WTC11 (cell line): ENCODE measurements at regions not wholly inside any gene's neighbourhood (a gene's known extent, or its start where the extent isn't known, plus 50 kb on each side); places are given as distances from the start of the nearest gene placed in this dataset.

Experiments used
- ATAC-seq: fragments of 200-7000 bp; cut with Tn5 transposase; 2 replicates; pipeline ENCODE4 v1.10.0; 2021; ENCODE audit warnings: mild to moderate bottlenecking, moderate library complexity
- CTCF ChIA-PET: fragments of 300-600 bp; sonication (Branson Sonifier 250); formaldehyde crosslinking; loops from one replicate; lab custom pipeline; 2021; ENCODE audit warnings: antibody characterized with exemption; lab: Charles Lee
- POLR2A ChIA-PET: fragments of 350-600 bp; sonication (Branson Sonifier 250); formaldehyde crosslinking; loops from one replicate; lab custom pipeline; 2021; ENCODE audit warnings: antibody characterized with exemption; lab: Charles Lee
- DNase-seq: peaks from one replicate; pipeline ENCODE4 v3.0.0; 2021; ENCODE audit warnings: low spot score
- H3K27ac Mint-ChIP-seq: 2 replicates; pipeline ENCODE4 v1.8.0; 2021; ENCODE audit warnings: mixed read lengths
- H3K27me3 Mint-ChIP-seq: 2 replicates; pipeline ENCODE4 v1.8.0; 2021; ENCODE audit warnings: low read depth, mild to moderate bottlenecking, moderate library complexity, mixed read lengths
- H3K36me3 Mint-ChIP-seq: 2 replicates; pipeline ENCODE4 v1.8.0; 2021; ENCODE audit warnings: mixed read lengths
- H3K4me1 Mint-ChIP-seq: 2 replicates; pipeline ENCODE4 v1.8.0; 2022; ENCODE audit warnings: mixed read lengths
- H3K4me3 Mint-ChIP-seq: 2 replicates; pipeline ENCODE4 v1.8.0; 2021; ENCODE audit warnings: mild to moderate bottlenecking, moderate library complexity, mixed read lengths
- H3K9me3 Mint-ChIP-seq: 2 replicates; pipeline ENCODE4 v1.8.0; 2021; ENCODE audit warnings: mixed read lengths
- AFF4 ChIP-seq: sonication (generic); formaldehyde crosslinking; IDR thresholded peaks from 2 replicates; pipeline ENCODE4 v1.8.1; 2023; ENCODE audit warnings: mild to moderate bottlenecking, missing genetic modification reagents, borderline replicate concordance
- ATF2 ChIP-seq: sonication (generic); formaldehyde crosslinking; IDR thresholded peaks from 2 replicates; pipeline ENCODE4 v1.8.1; 2022; ENCODE audit warnings: low read depth, missing genetic modification reagents, borderline replicate concordance
- ATF3 ChIP-seq: sonication (generic); formaldehyde crosslinking; conservative IDR thresholded peaks from 2 replicates; pipeline ENCODE4 v1.8.1; 2022; ENCODE audit warnings: mild to moderate bottlenecking, missing genetic modification reagents
- CBFB ChIP-seq: sonication (generic); formaldehyde crosslinking; IDR thresholded peaks from 2 replicates; pipeline ENCODE4 v1.8.1; 2022; ENCODE audit warnings: mild to moderate bottlenecking, low read depth, missing genetic modification reagents
- CTCF ChIP-seq: fragments of 200-600 bp; IDR thresholded peaks from 2 replicates; pipeline ENCODE4 v1.8.0; 2022; ENCODE audit warnings: antibody characterized with exemption
- E2F1 ChIP-seq: sonication (generic); formaldehyde crosslinking; IDR thresholded peaks from 2 replicates; pipeline ENCODE4 v1.8.0; 2022; ENCODE audit warnings: mild to moderate bottlenecking, missing genetic modification reagents
- ELF4 ChIP-seq: sonication (generic); formaldehyde crosslinking; IDR thresholded peaks from 2 replicates; pipeline ENCODE4 v1.8.1; 2022; ENCODE audit warnings: low read depth, mild to moderate bottlenecking, moderate library complexity, missing genetic modification reagents
- HMGXB4 ChIP-seq: sonication (generic); formaldehyde crosslinking; IDR thresholded peaks from 2 replicates; pipeline ENCODE4 v1.8.1; 2023; ENCODE audit warnings: mild to moderate bottlenecking, moderate library complexity, missing genetic modification reagents
- IRF1 ChIP-seq: sonication (generic); formaldehyde crosslinking; IDR thresholded peaks from 2 replicates; pipeline ENCODE4 v1.8.0; 2023; ENCODE audit warnings: missing genetic modification reagents
- IRF2 ChIP-seq: sonication (generic); formaldehyde crosslinking; IDR thresholded peaks from 2 replicates; pipeline ENCODE4 v1.8.0; 2022; ENCODE audit warnings: low read depth, missing genetic modification reagents, borderline replicate concordance
- JUN ChIP-seq: sonication (generic); formaldehyde crosslinking; IDR thresholded peaks from 2 replicates; pipeline ENCODE4 v1.8.0; 2023; ENCODE audit warnings: mild to moderate bottlenecking, missing genetic modification reagents
- KAT7 ChIP-seq: sonication (generic); formaldehyde crosslinking; IDR thresholded peaks from 2 replicates; pipeline ENCODE4 v1.8.1; 2023; ENCODE audit warnings: missing genetic modification reagents, mild to moderate bottlenecking, borderline replicate concordance
- MLX ChIP-seq: sonication (generic); formaldehyde crosslinking; IDR thresholded peaks from 2 replicates; pipeline ENCODE4 v1.8.1; 2023; ENCODE audit warnings: mild to moderate bottlenecking, missing genetic modification reagents, moderate library complexity
- MYBL2 ChIP-seq: sonication (generic); formaldehyde crosslinking; IDR thresholded peaks from 2 replicates; pipeline ENCODE4 v1.8.1; 2023; ENCODE audit warnings: mild to moderate bottlenecking, moderate library complexity, missing genetic modification reagents
- SP1 ChIP-seq: sonication (generic); formaldehyde crosslinking; conservative IDR thresholded peaks from 2 replicates; pipeline ENCODE4 v1.8.1; 2022; ENCODE audit warnings: missing genetic modification reagents
- ZMAT4 ChIP-seq: fragments of 250-450 bp; sonication (Bioruptor Pico); IDR thresholded peaks from 2 replicates; pipeline ENCODE4 v1.9.0; 2021; ENCODE audit warnings: mild to moderate bottlenecking
- ZNF281 ChIP-seq: sonication (generic); formaldehyde crosslinking; IDR thresholded peaks from 2 replicates; pipeline ENCODE4 v1.8.0; 2023; ENCODE audit warnings: mild to moderate bottlenecking, missing genetic modification reagents
- ZNF396 ChIP-seq: fragments of 250-450 bp; sonication (Bioruptor Pico); IDR thresholded peaks from 2 replicates; pipeline ENCODE4 v1.8.0; 2021; ENCODE audit warnings: mild to moderate bottlenecking, moderate library complexity, borderline replicate concordance
- ZNF416 ChIP-seq: fragments of 250-450 bp; sonication (Bioruptor Pico); IDR thresholded peaks from 2 replicates; pipeline ENCODE4 v1.9.0; 2021; ENCODE audit warnings: mild to moderate bottlenecking, inconsistent platforms
- ZNF671 ChIP-seq: fragments of 250-450 bp; sonication (Bioruptor Pico); IDR thresholded peaks from 2 replicates; pipeline ENCODE4 v1.8.0; 2021; ENCODE audit warnings: mild to moderate bottlenecking

GRCh38 chr9:87428659-87429058 lies 69.0 kb upstream of the DAPK1 start:
- Mint-ChIP-seq H3K4me1 (peaks cover 36% of the 10 kb centered on the region), H3K36me3 (peaks cover 34% of the 10 kb centered on the region), H3K27me3 (peaks cover 13% of the 10 kb centered on the region), H3K27ac (no peak overlapping the region), H3K9me3 (peaks cover 20% of the 10 kb centered on the region), H3K4me3 (no peak overlapping the region)
- ATAC-seq (0 out of 2 replicates have a peak, but pooled peaks have one; percentile 14), DNase-seq (no peak)
- POLR2A ChIA-PET, result no interaction called here
- CTCF ChIA-PET, result interaction anchor here (0.8 kb wide), 1 partner anchor 791 kb away, joined by 3 read pairs; no protein-coding TSS in a partner anchor
- no peak for TF ChIP-seq ZMAT4
- no peak for TF ChIP-seq IRF2 (CRISPR knock-in tag)
- no peak for TF ChIP-seq CTCF
- TF ChIP-seq SP1 (CRISPR knock-in tag), result no peak
- TF ChIP-seq ZNF281 (CRISPR knock-in tag), result no peak
- TF ChIP-seq MYBL2 (CRISPR knock-in tag), result no peak
- TF ChIP-seq E2F1 (CRISPR knock-in tag), result no peak
- TF ChIP-seq JUN (CRISPR knock-in tag), result no peak

- no peak for DNase-seq
- POLR2A ChIA-PET, result no interaction called here
- no peak for TF ChIP-seq AFF4
- no peak for TF ChIP-seq IRF1
- TF ChIP-seq KAT7, result no peak
- TF ChIP-seq ZNF671 (CRISPR knock-in tag), result no peak
- TF ChIP-seq MLX, result no peak
- no peak for TF ChIP-seq ATF3 (CRISPR knock-in tag)
- TF ChIP-seq CBFB (CRISPR knock-in tag), result no peak
- no peak for TF ChIP-seq ELF4 (CRISPR knock-in tag)
- TF ChIP-seq ATF2 (CRISPR knock-in tag), result no peak
- TF ChIP-seq ZNF396 (CRISPR knock-in tag), result no peak
- no peak for TF ChIP-seq ZNF416 (CRISPR knock-in tag)
- no peak for TF ChIP-seq HMGXB4
- TF ChIP-seq, all 79 proteins: peak for 0
- H3K36me3 Mint-ChIP-seq, result peaks cover 8% of the 10 kb centered on the region; the same call in 1 of the 2 replicates
- peaks cover 52% of the 10 kb centered on the region for H3K4me1 Mint-ChIP-seq
- H3K9me3 Mint-ChIP-seq, result no peaks in the 10 kb centered on the region
- no peak overlapping the region for H3K4me3 Mint-ChIP-seq
- ATAC-seq, result no peak
- no peak overlapping the region for H3K27ac Mint-ChIP-seq
- H3K27me3 Mint-ChIP-seq, result no peaks in the 10 kb centered on the region; the same call in 1 of the 2 replicates
- CTCF ChIA-PET, result no interaction called here
Measured at GRCh38 chr9:87431837-87432236, 65.8 kb upstream of the DAPK1 start.
